ENCODE measurements at regions not wholly inside any gene's neighbourhood (a gene's known extent, or its start where the extent isn't known, plus 50 kb on each side); places are given as distances from the start of the nearest gene placed in this dataset.

- no peak for DNase-seq (ENCODE audit: low read depth)
- TF ChIP-seq CTCF (IDR thresholded peaks at IDR 0.05; ENCODE audit: control insufficient read depth, extremely low read depth, insufficient read depth): no peak
- H3K4me3 ChIP-seq (ENCODE audit: low read depth, low read length): no peak overlapping the region
These were observed 210.3 kb upstream of the TSHZ2 start for GRCh38 chr20:52761867-52762266.

GRCh38 chr20:52760791-52761190 lies 211.4 kb upstream of the TSHZ2 start:
- TF ChIP-seq CTCF (IDR thresholded peaks at IDR 0.05; ENCODE audit: control insufficient read depth, extremely low read depth, insufficient read depth): no peak

GRCh38 chr20:52757411-52757810 lies 214.7 kb upstream of the TSHZ2 start:
- no peak for DNase-seq (ENCODE audit: low read depth)
- no peak overlapping the region for H3K4me3 ChIP-seq (ENCODE audit: low read depth, low read length)
- no peak for TF ChIP-seq CTCF (IDR thresholded peaks at IDR 0.05; ENCODE audit: control insufficient read depth, extremely low read depth, insufficient read depth)

More at GRCh38 chr20:52760791-52761190, 211.4 kb upstream of the TSHZ2 start:
- no peak for DNase-seq (ENCODE audit: low read depth)
- H3K4me3 ChIP-seq (ENCODE audit: low read depth, low read length): no peak overlapping the region

DNA sequence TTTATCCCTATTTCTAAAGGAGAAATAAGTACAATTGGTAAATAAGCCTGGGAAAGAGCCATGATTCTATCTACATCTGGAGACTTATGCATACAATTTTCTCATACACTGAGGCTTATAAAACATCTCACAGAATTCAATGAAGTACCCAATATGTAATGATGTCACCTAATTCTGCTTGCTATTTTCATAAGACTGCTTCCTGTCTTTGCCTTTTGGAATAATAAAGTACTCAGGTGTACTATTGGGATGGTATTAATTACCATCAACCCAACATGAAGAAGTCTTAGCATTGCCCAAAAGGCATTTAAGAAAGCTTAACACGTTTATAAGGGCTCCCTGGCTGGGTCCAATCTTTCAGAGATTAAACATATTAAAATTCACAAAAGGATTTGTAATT lies 216.4 kb upstream of the TSHZ2 start:
- TF ChIP-seq CTCF (IDR thresholded peaks at IDR 0.05; ENCODE audit: control insufficient read depth, extremely low read depth, insufficient read depth): no peak
- no peak overlapping the region for H3K4me3 ChIP-seq (ENCODE audit: low read depth, low read length)
- no peak for DNase-seq (ENCODE audit: low read depth)

- TF ChIP-seq CTCF (IDR thresholded peaks at IDR 0.05; ENCODE audit: control insufficient read depth, extremely low read depth, insufficient read depth): no peak
- no peak for DNase-seq (ENCODE audit: low read depth)
- no peak overlapping the region for H3K4me3 ChIP-seq (ENCODE audit: low read depth, low read length)
These were observed 217.8 kb upstream of the TSHZ2 start for GRCh38 chr20:52754366-52754765.

DNA sequence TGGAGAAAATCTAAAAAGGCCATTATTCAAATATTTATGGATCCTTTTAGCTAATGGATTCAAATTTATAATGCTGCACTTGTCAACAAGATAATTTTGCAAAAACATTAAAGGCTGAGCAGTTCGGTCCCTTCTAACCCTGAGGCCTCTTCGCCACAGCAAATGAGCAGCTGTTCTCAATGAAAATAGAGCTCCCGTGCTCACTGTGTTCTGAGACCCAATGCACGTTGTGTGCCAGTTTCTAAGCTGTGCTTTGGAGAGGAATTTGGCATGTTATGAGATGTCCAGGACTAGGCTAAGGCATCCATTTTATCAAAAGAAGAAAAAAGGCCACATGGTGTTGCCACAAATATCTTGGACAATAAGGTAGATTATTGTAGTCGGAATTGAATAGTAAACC lies 220.1 kb upstream of the TSHZ2 start:
- DNase-seq (ENCODE audit: low read depth): no peak
- TF ChIP-seq CTCF (IDR thresholded peaks at IDR 0.05; ENCODE audit: control insufficient read depth, extremely low read depth, insufficient read depth): no peak

DNA sequence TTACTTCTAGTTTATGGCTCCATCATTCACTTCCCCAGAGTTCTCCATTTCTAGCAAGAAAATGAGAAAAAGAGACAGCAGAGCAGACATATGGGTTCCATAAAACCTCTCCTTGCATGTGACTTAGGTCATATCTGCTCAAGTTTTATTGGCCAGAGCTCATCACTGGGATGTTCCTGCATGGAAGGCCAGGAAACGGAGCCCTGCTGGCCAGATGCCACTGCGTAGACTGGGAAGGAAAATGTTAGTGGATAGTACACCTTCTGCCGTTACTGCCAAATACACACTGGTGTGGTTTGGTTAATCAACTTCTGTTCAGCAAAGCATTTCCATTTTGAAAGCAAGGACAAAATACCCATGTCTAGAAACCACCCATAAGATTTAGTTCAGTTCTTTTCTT lies 220.6 kb upstream of the TSHZ2 start:
- TF ChIP-seq CTCF (IDR thresholded peaks at IDR 0.05; ENCODE audit: control insufficient read depth, extremely low read depth, insufficient read depth): no peak
- no peak for DNase-seq (ENCODE audit: low read depth)
- H3K4me3 ChIP-seq (ENCODE audit: low read depth, low read length): no peak overlapping the region

More for the DNA sequence above, 220.1 kb upstream of the TSHZ2 start:
- H3K4me3 ChIP-seq (ENCODE audit: low read depth, low read length): no peak overlapping the region

Data from LNCaP clone FGC (cell line).